HEK293 (cell line): ENCODE measurements at regions not wholly inside any gene's neighbourhood (a gene's known extent, or its start where the extent isn't known, plus 50 kb on each side); places are given as distances from the start of the nearest gene placed in this dataset.

ENCODE experiments used
- CTCF ChIA-PET: fragments of 350-600 bp; formaldehyde crosslinking; extraction: SDS; loops from one replicate; lab custom pipeline; 2021; ENCODE audit warnings: antibody characterized with exemption; lab: Yijun Ruan, JAX
- POLR2A ChIA-PET: fragments of 300-600 bp; formaldehyde crosslinking; extraction: SDS; loops from one replicate; lab custom pipeline; 2020; ENCODE audit warnings: antibody characterized with exemption, inconsistent platforms; lab: Yijun Ruan, JAX
- H3K27ac ChIP-seq: fragments of 200-500 bp; sonication (Bioruptor generic); 2 replicates; pipeline ENCODE4 v1.5.1; 2014; ENCODE audit warnings: low read depth, low read length, control low read depth, inconsistent platforms; ENCODE audit errors: extremely low read depth
- H3K36me3 ChIP-seq, 2 experiments: fragments of 200-500 bp in 1 of 2; sonication (Bioruptor generic) in 1 of 2; 1 replicate in 1 of 2; 2 replicates in 1 of 2; pipeline ENCODE4 v1.5.1; 2014 to 2017; ENCODE audit warnings: inconsistent platforms in 2 of 2, low read length in 2 of 2; ENCODE audit not compliant: control insufficient read depth in 2 of 2, insufficient read depth in 1 of 2
- H3K4me1 ChIP-seq: fragments of 200-500 bp; sonication (Bioruptor generic); 2 replicates; pipeline ENCODE4 v1.5.1; 2014; ENCODE audit warnings: mild to moderate bottlenecking, low read length, inconsistent platforms; ENCODE audit not compliant: control insufficient read depth, insufficient read depth
- H3K4me3 ChIP-seq: 2 replicates; pipeline ENCODE4 v1.5.1; 2011; ENCODE audit warnings: low read depth, mild to moderate bottlenecking, control low read depth, low read length, moderate library complexity
- H3K9me3 ChIP-seq: fragments of 200-500 bp; sonication (Bioruptor generic); 2 replicates; pipeline ENCODE4 v1.5.1; 2014; ENCODE audit warnings: low read depth, low read length, inconsistent platforms; ENCODE audit not compliant: control insufficient read depth, insufficient read depth
- BCL11B ChIP-seq: fragments of 450-650 bp; formaldehyde crosslinking; IDR thresholded peaks from 2 replicates; pipeline ENCODE4 v1.5.1; 2016; ENCODE audit warnings: low read depth, missing biosample characterization, missing genetic modification characterization
- CTCF ChIP-seq: fragments of 450-650 bp; formaldehyde crosslinking; IDR thresholded peaks from 2 replicates; pipeline ENCODE4 v1.5.1; 2016; ENCODE audit warnings: missing biosample characterization, missing genetic modification characterization
- GLIS2 ChIP-seq: fragments of 450-650 bp; formaldehyde crosslinking; IDR thresholded peaks from 2 replicates; pipeline ENCODE4 v1.5.1; 2016; ENCODE audit warnings: missing biosample characterization, missing genetic modification characterization
- KLF17 ChIP-seq: fragments of 450-650 bp; formaldehyde crosslinking; IDR thresholded peaks from 2 replicates; pipeline ENCODE4 v1.5.1; 2016; ENCODE audit warnings: missing biosample characterization, missing genetic modification characterization
- MYNN ChIP-seq: fragments of 450-650 bp; formaldehyde crosslinking; IDR thresholded peaks from 2 replicates; pipeline ENCODE4 v1.5.1; 2016; ENCODE audit warnings: missing biosample characterization, missing genetic modification characterization, borderline replicate concordance
- PRDM1 ChIP-seq: fragments of 450-650 bp; formaldehyde crosslinking; IDR thresholded peaks from 2 replicates; pipeline ENCODE4; 2016; ENCODE audit warnings: missing biosample characterization, missing genetic modification characterization
- SCRT2 ChIP-seq: fragments of 450-650 bp; formaldehyde crosslinking; IDR thresholded peaks from 2 replicates; pipeline ENCODE4 v1.5.1; 2016; ENCODE audit warnings: missing biosample characterization, missing genetic modification characterization
- ZBTB10 ChIP-seq: fragments of 450-650 bp; formaldehyde crosslinking; IDR thresholded peaks from 2 replicates; pipeline ENCODE4 v1.5.1; 2016; ENCODE audit warnings: missing biosample characterization, missing genetic modification characterization
- ZEB2 ChIP-seq: fragments of 450-650 bp; formaldehyde crosslinking; IDR thresholded peaks from 2 replicates; pipeline ENCODE4 v1.5.1; 2016; ENCODE audit warnings: missing biosample characterization, missing genetic modification characterization
- ZFHX2 ChIP-seq: fragments of 450-650 bp; formaldehyde crosslinking; conservative IDR thresholded peaks from 2 replicates; pipeline ENCODE4 v1.5.1; 2016; ENCODE audit warnings: missing biosample characterization, missing genetic modification characterization
- ZNF133 ChIP-seq: fragments of 450-650 bp; formaldehyde crosslinking; IDR thresholded peaks from 2 replicates; pipeline ENCODE4 v1.5.1; 2016; ENCODE audit warnings: missing biosample characterization, missing genetic modification characterization
- ZNF292 ChIP-seq: fragments of 450-650 bp; formaldehyde crosslinking; IDR thresholded peaks from 2 replicates; pipeline ENCODE4 v1.5.1; 2016; ENCODE audit warnings: low read depth, missing biosample characterization, missing genetic modification characterization, borderline replicate concordance
- ZNF350 ChIP-seq: fragments of 450-650 bp; formaldehyde crosslinking; IDR thresholded peaks from 2 replicates; pipeline ENCODE4 v1.5.0; 2017; ENCODE audit warnings: missing biosample characterization, mild to moderate bottlenecking, missing genetic modification characterization
- ZNF354C ChIP-seq: fragments of 450-650 bp; formaldehyde crosslinking; IDR thresholded peaks from 2 replicates; pipeline ENCODE4 v1.5.1; 2016; ENCODE audit warnings: missing biosample characterization, missing genetic modification characterization, low read depth, borderline replicate concordance
- ZNF501 ChIP-seq: fragments of 450-650 bp; formaldehyde crosslinking; IDR thresholded peaks from 2 replicates; pipeline ENCODE4 v1.5.1; 2016; ENCODE audit warnings: missing biosample characterization, missing genetic modification characterization
- ZNF514 ChIP-seq: fragments of 450-650 bp; formaldehyde crosslinking; IDR thresholded peaks from 2 replicates; pipeline ENCODE4 v1.5.1; 2016; ENCODE audit warnings: missing biosample characterization, missing genetic modification characterization
- ZNF518A ChIP-seq: fragments of 450-650 bp; formaldehyde crosslinking; conservative IDR thresholded peaks from 2 replicates; pipeline ENCODE4 v1.5.1; 2016; ENCODE audit warnings: low read depth, missing biosample characterization, missing genetic modification characterization
- ZNF623 ChIP-seq: fragments of 450-650 bp; formaldehyde crosslinking; IDR thresholded peaks from 2 replicates; pipeline ENCODE4 v1.5.1; 2016; ENCODE audit warnings: missing biosample characterization, missing genetic modification characterization
- ZNF692 ChIP-seq: fragments of 450-650 bp; formaldehyde crosslinking; IDR thresholded peaks from 2 replicates; pipeline ENCODE4 v1.5.1; 2016; ENCODE audit warnings: missing biosample characterization, missing genetic modification characterization
- ZNF747 ChIP-seq: fragments of 450-650 bp; formaldehyde crosslinking; IDR thresholded peaks from 2 replicates; pipeline ENCODE4 v1.5.1; 2016; ENCODE audit warnings: missing biosample characterization, missing genetic modification characterization
- ZNF843 ChIP-seq: fragments of 450-650 bp; formaldehyde crosslinking; IDR thresholded peaks from 2 replicates; pipeline ENCODE4 v1.5.1; 2016; ENCODE audit warnings: missing biosample characterization, missing genetic modification characterization

GRCh38 chr5:99827136-99827535, 708.0 kb upstream of the FAM174A start (continued):
- no peak for TF ChIP-seq ZNF518A (tag by site-specific recombination)
- no peak for TF ChIP-seq ZNF501
- TF ChIP-seq ZNF292 (tag by site-specific recombination): no peak
- no peak for TF ChIP-seq ZBTB10
- no peak for TF ChIP-seq GLIS2
- no peak for TF ChIP-seq ZFHX2 (tag by site-specific recombination)

- TF ChIP-seq ZNF747 (tag by site-specific recombination) (no peak), ZNF843 (tag by site-specific recombination) (no peak), ZNF354C (tag by site-specific recombination) (no peak), ZNF692 (tag by site-specific recombination) (no peak), SCRT2 (tag by site-specific recombination) (no peak), BCL11B (tag by site-specific recombination) (no peak), ZNF514 (tag by site-specific recombination) (no peak), ZNF623 (tag by site-specific recombination) (no peak), CTCF (tag by site-specific recombination) (no peak), ZEB2 (no peak), PRDM1 (no peak), MYNN (no peak), ZNF133 (tag by site-specific recombination) (no peak), ZNF350 (tag by site-specific recombination) (no peak), KLF17 (tag by site-specific recombination) (no peak)
- Histone ChIP-seq H3K4me3 (no peak overlapping the region), H3K9me3 (no peaks in the 10 kb centered on the region; the same call in 1 of the 2 replicates), H3K36me3 (no peaks in the 10 kb centered on the region), H3K27ac (no peak overlapping the region), H3K4me1 (no peaks in the 10 kb centered on the region; the same call in 1 of the 2 replicates)
- ChIA-PET CTCF (no interaction called here), POLR2A (no interaction called here)
Measured at GRCh38 chr5:99817796-99818195, 717.4 kb upstream of the FAM174A start.
